ENCODE measurements at regions not wholly inside any gene's neighbourhood (a gene's known extent, or its start where the extent isn't known, plus 50 kb on each side); places are given as distances from the start of the nearest gene placed in this dataset.

DNA sequence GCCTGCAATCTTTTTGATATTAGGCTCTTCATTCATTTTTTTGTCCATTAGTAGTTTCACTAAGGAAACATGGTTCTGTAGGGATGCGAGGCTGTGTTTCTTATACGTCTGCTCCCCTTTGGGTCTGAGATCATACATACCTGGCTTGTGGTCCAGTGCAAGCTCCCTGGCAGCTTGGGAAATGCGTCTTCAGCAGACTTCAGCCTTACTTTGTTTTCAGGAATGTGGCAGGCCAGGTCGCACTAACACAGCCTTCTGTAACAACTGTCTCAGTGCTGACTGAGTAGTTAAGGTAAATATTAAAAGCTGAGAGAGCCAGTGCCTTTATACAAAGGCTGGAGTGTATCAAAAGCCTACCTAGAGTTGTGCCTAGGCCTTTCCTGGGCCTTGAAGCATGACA, 970.5 kb upstream of the EEF2KMT start:
- no peak for TF ChIP-seq EZH2phosphoT487 (IDR thresholded peaks at IDR 0.05; ENCODE audit: insufficient read depth, low read depth)
- TF ChIP-seq EZH2 (IDR thresholded peaks at IDR 0.05; ENCODE audit: insufficient read depth, poor library complexity, severe bottlenecking): no peak

Data from GM23248 (cell line).